Adrenal gland (tissue), 5 donors: ENCODE measurements at regions not wholly inside any gene's neighbourhood (a gene's known extent, or its start where the extent isn't known, plus 50 kb on each side); places are given as distances from the start of the nearest gene placed in this dataset.

Experiments
- POLR2A ChIP-seq, 2 donors: fragments of 450-650 bp; IDR thresholded peaks; one replicate each; pipeline ENCODE4 v1.6.1; 2017; ENCODE audit warnings: antibody characterized with exemption in 2 of 2, mild to moderate bottlenecking in 2 of 2, moderate library complexity in 1 of 2
- TF ChIP-seq, protein P1 (sequence below), 6 experiments: fragments of 450-650 bp in 4 of 6; fragments of 200-600 bp in 2 of 6; sonication (generic) in 1 of 6; IDR thresholded peaks; 1 replicate in 5 of 6; 2 replicates in 1 of 6; pipeline versions ENCODE4 v1.5.1 to v1.8.0; 2016 to 2021; ENCODE audit warnings: antibody characterized with exemption in 6 of 6, mild to moderate bottlenecking in 2 of 6, moderate library complexity in 1 of 6
- donor health status: DM: no; HTN: no; CAD: no.

DNA sequence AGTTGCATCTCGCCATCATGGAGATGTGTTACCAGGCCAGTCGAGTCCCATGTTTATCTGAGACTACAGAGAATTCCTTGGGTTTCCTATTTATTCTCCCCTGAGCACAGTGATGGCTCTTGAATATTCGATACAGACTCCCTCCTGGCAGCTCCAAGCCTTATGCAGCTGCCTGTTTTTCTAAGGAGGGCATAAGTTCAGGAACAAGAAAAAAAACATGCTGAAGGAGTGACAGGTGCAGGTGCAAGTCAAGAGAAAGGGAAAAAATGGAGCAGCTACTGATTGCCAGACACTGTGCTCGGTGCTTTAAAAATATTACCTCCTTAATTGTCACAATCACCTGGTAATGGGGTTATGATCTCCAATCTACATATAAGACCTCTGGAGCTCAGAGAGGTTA is 177.2 kb upstream of the DPP10 start:
- TF ChIP-seq, protein P1, sequence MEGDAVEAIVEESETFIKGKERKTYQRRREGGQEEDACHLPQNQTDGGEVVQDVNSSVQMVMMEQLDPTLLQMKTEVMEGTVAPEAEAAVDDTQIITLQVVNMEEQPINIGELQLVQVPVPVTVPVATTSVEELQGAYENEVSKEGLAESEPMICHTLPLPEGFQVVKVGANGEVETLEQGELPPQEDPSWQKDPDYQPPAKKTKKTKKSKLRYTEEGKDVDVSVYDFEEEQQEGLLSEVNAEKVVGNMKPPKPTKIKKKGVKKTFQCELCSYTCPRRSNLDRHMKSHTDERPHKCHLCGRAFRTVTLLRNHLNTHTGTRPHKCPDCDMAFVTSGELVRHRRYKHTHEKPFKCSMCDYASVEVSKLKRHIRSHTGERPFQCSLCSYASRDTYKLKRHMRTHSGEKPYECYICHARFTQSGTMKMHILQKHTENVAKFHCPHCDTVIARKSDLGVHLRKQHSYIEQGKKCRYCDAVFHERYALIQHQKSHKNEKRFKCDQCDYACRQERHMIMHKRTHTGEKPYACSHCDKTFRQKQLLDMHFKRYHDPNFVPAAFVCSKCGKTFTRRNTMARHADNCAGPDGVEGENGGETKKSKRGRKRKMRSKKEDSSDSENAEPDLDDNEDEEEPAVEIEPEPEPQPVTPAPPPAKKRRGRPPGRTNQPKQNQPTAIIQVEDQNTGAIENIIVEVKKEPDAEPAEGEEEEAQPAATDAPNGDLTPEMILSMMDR (IDR thresholded peaks at IDR 0.05): no peak
- no peak for TF ChIP-seq POLR2A (IDR thresholded peaks at IDR 0.05)
